ENCODE measurements at regions not wholly inside any gene's neighbourhood (a gene's known extent, or its start where the extent isn't known, plus 50 kb on each side); places are given as distances from the start of the nearest gene placed in this dataset.

GRCh38 chr5:125286271-125286670, 539.8 kb upstream of the ZNF608 start:
- TF ChIP-seq CTCF (IDR thresholded peaks at IDR 0.05): no peak
- no peak for TF ChIP-seq POLR2A (IDR thresholded peaks at IDR 0.05)
